Body of pancreas (tissue), 4 donors: ENCODE measurements at regions not wholly inside any gene's neighbourhood (a gene's known extent, or its start where the extent isn't known, plus 50 kb on each side); places are given as distances from the start of the nearest gene placed in this dataset.

Experiments
- CTCF ChIP-seq, 7 experiments: fragments of 450-650 bp in 4 of 7; fragments of 200-600 bp in 3 of 7; sonication (generic) in 3 of 7; IDR thresholded peaks; one replicate each; pipeline ENCODE4 v1.5.1; 2016 to 2019; ENCODE audit warnings: antibody characterized with exemption in 7 of 7
- POLR2A ChIP-seq, 3 donors: fragments of 450-650 bp; IDR thresholded peaks; one replicate each; pipeline ENCODE4 v1.6.1; 2016; ENCODE audit warnings: antibody characterized with exemption in 3 of 3, mild to moderate bottlenecking in 2 of 3

- TF ChIP-seq POLR2A (IDR thresholded peaks at IDR 0.05) (no peak), CTCF (IDR thresholded peaks at IDR 0.05) (no peak)
Measured at GRCh38 chr9:85427772-85428171, 314.0 kb downstream of the AGTPBP1 start.
